Upper lobe of left lung (tissue), 4 donors: ENCODE measurements at regions not wholly inside any gene's neighbourhood (a gene's known extent, or its start where the extent isn't known, plus 50 kb on each side); places are given as distances from the start of the nearest gene placed in this dataset.

Source experiments
- EP300 ChIP-seq, 4 donors: sonication (generic); formaldehyde crosslinking; IDR thresholded peaks; one replicate each; pipeline ENCODE4 v1.5.1; 2017; ENCODE audit warnings: antibody characterized with exemption in 4 of 4, control low read depth in 2 of 4
- POLR2AphosphoS5 ChIP-seq, 2 donors: sonication (generic); formaldehyde crosslinking; IDR thresholded peaks; one replicate each; pipeline ENCODE4 v1.5.1; 2017; ENCODE audit warnings: antibody characterized with exemption in 2 of 2
- TF ChIP-seq, protein P1 (sequence below), 6 experiments: fragments of 450-650 bp in 4 of 6; fragments of 200-600 bp in 2 of 6; sonication (generic) in 2 of 6; IDR thresholded peaks; one replicate each; pipeline ENCODE4 v1.5.1; 2016 to 2019; ENCODE audit warnings: antibody characterized with exemption in 6 of 6

DNA sequence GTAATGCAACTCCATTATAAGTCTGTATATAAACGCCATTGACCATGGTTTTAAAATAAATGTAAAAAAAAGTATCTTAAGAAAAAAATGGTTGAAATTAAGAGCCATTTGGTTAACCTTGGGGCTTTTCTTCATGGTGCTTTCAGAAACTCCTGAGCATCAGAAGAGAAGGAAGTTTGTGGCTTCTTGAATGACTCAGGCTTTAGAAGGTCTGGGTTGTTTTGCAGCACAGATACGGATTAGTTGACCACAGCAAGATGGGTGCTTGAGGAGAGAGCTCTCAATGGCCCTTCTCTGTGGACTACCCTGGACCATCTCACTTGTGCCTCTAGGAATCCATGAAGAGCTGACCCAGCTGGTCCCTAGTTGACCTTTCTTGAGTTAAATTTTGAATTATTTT lies 189.5 kb downstream of the TMEM38B start:
- TF ChIP-seq, protein P1, sequence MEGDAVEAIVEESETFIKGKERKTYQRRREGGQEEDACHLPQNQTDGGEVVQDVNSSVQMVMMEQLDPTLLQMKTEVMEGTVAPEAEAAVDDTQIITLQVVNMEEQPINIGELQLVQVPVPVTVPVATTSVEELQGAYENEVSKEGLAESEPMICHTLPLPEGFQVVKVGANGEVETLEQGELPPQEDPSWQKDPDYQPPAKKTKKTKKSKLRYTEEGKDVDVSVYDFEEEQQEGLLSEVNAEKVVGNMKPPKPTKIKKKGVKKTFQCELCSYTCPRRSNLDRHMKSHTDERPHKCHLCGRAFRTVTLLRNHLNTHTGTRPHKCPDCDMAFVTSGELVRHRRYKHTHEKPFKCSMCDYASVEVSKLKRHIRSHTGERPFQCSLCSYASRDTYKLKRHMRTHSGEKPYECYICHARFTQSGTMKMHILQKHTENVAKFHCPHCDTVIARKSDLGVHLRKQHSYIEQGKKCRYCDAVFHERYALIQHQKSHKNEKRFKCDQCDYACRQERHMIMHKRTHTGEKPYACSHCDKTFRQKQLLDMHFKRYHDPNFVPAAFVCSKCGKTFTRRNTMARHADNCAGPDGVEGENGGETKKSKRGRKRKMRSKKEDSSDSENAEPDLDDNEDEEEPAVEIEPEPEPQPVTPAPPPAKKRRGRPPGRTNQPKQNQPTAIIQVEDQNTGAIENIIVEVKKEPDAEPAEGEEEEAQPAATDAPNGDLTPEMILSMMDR (IDR thresholded peaks at IDR 0.05): no peak
- TF ChIP-seq EP300 (IDR thresholded peaks at IDR 0.05) (no peak), POLR2AphosphoS5 (IDR thresholded peaks at IDR 0.05) (no peak)
